ENCODE measurements at regions not wholly inside any gene's neighbourhood (a gene's known extent, or its start where the extent isn't known, plus 50 kb on each side); places are given as distances from the start of the nearest gene placed in this dataset.
"Not testable (repeated sequence)": the region's sequence is repeated elsewhere in the genome, so short reads cannot be mapped to it uniquely, and the experiment has no call there.

DNA sequence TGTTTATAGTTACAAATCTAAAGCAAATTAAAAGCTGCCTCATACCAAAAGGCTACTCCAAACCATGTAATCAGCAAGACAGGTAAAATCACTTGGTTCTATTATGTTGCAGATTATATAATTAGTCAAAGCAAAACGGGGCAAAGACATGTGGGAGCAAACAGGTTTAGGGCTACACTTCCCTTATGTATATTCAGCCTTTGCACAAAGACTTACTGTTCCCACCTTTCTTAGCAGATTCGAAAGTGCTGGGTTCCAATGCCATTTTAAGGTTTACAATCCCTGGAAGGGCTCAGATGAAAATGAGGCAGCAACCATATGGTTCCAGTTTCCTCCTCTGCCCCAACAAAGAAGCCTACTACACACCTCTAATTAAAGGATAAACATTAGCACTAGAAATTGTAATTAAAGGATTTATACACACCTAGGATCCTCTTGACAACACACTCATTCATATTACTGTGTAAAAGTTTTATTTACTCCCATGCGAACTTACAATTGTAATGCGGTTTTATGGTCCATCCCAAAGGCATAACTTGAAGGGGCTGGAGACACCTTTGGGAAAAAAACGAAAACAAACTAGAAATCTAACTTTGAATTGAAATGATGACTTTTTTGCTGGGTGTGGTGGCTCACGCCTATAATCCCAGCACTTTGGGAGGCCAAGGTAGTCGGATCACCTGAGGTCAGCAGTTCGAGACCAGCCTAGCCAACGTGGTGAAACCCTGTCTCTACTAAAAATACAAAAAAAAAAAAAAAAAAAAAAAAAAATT is 117.3 kb upstream of the PKN2 start:
- TF ChIP-seq, protein P1, sequence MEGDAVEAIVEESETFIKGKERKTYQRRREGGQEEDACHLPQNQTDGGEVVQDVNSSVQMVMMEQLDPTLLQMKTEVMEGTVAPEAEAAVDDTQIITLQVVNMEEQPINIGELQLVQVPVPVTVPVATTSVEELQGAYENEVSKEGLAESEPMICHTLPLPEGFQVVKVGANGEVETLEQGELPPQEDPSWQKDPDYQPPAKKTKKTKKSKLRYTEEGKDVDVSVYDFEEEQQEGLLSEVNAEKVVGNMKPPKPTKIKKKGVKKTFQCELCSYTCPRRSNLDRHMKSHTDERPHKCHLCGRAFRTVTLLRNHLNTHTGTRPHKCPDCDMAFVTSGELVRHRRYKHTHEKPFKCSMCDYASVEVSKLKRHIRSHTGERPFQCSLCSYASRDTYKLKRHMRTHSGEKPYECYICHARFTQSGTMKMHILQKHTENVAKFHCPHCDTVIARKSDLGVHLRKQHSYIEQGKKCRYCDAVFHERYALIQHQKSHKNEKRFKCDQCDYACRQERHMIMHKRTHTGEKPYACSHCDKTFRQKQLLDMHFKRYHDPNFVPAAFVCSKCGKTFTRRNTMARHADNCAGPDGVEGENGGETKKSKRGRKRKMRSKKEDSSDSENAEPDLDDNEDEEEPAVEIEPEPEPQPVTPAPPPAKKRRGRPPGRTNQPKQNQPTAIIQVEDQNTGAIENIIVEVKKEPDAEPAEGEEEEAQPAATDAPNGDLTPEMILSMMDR (IDR thresholded peaks at IDR 0.05; ENCODE audit: insufficient read depth, low read length), result no peak
- H3K4me3 ChIP-seq (ENCODE audit: low read depth, low read length), result no peak overlapping the region
- no peak for DNase-seq (ENCODE audit: low read depth)

- TF ChIP-seq, protein P1 (IDR thresholded peaks at IDR 0.05; ENCODE audit: insufficient read depth, low read length), result no peak
- no peak for DNase-seq (ENCODE audit: low read depth)
Measured at GRCh38 chr1:88571506-88571905, 112.6 kb upstream of the PKN2 start.

DNA sequence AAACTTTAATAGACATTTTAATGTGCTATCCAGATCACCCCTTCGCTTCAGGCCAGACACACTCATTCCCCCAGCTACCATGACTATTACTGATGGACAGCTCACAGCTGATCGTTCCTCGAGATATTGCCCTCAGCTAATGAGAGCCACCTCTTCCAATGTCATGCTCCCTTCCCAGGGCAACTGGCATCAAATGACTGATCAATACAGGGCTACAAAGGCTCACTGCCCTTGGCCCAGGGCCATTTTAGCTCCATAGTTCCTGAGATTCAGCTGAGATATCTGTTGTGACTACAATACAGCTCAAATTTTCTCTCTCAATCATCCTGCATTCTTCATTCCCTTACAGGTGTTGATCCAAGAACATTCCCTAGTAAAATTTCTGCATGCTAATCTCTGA is 104.5 kb upstream of the PKN2 start:
- TF ChIP-seq, protein P1 (IDR thresholded peaks at IDR 0.05; ENCODE audit: insufficient read depth, low read length), result no peak
- no peak overlapping the region for H3K4me3 ChIP-seq (ENCODE audit: low read depth, low read length)
- no peak for DNase-seq (ENCODE audit: low read depth)

More at GRCh38 chr1:88571506-88571905, 112.6 kb upstream of the PKN2 start:
- no peak overlapping the region for H3K4me3 ChIP-seq (ENCODE audit: low read depth, low read length)

DNA sequence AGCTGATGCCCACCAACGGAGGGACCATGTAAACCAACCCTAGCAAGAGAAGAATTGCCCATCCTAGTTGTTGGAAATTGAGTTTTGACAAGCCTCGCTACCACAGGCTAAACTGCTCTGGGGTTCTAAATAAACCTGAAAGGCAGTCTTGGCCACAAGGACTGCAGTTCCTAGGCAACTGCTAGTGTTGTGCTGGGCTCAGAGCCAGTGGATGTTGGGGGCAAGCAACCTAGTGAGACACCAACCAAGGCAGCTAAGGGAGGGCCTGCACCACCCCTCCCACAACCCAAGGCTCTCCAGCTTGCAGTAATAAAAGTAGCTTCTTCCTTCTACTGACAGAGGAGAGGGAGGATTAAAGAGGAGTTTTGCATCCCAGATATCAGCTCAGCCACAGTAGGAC is 102.4 kb upstream of the PKN2 start:
- DNase-seq (ENCODE audit: low read depth), result no peak
- TF ChIP-seq, protein P1 (IDR thresholded peaks at IDR 0.05; ENCODE audit: insufficient read depth, low read length), result no peak
- H3K4me3 ChIP-seq (ENCODE audit: low read depth, low read length), result no peak overlapping the region

- H3K4me3 ChIP-seq (ENCODE audit: low read depth, low read length), result no peak overlapping the region
- TF ChIP-seq, protein P1 (IDR thresholded peaks at IDR 0.05; ENCODE audit: insufficient read depth, low read length), result no peak
- no peak for DNase-seq (ENCODE audit: low read depth)
Measured at GRCh38 chr1:88593358-88593757, 90.7 kb upstream of the PKN2 start.

GRCh38 chr1:88595355-88596002 is 88.6 kb upstream of the PKN2 start:
- no peak overlapping the region for H3K4me3 ChIP-seq (ENCODE audit: low read depth, low read length)
- TF ChIP-seq, protein P1 (IDR thresholded peaks at IDR 0.05; ENCODE audit: insufficient read depth, low read length), result peak; percentile 53
- peak; percentile 58 for DNase-seq (ENCODE audit: low read depth)

DNA sequence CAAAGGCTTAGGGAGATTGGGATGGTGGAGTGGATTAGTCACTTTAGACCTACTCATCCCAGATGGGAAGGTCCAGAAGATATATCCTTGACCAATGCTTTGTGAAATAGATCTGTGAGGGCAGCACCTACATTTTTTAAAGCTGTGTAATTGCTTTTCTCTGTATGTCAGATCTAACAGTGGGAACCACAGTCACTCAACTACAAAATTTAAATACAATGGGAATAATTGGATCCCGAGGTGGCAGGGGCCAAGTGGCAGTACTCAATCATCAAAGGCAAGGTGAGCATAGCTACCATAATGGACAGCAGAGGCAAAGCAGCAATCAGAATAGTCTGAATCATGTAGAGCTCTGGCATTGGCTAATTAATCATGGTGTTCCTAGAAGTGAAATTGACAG is 86.1 kb upstream of the PKN2 start:
- H3K4me3 ChIP-seq (ENCODE audit: low read depth, low read length); DNase-seq (ENCODE audit: low read depth): not testable (repeated sequence)
